Right lobe of liver (tissue), 6 donors: ENCODE measurements at regions not wholly inside any gene's neighbourhood (a gene's known extent, or its start where the extent isn't known, plus 50 kb on each side); places are given as distances from the start of the nearest gene placed in this dataset.

Experiments used
- ATAC-seq, 4 donors: fragments of 200-7000 bp; cut with Tn5 transposase; one replicate each; pipeline ENCODE4 v1.9.1; 2020; ENCODE audit warnings: mild to moderate bottlenecking in 4 of 4, moderate library complexity in 4 of 4
- DNase-seq, 3 donors: peaks; one replicate each; pipeline ENCODE4 v3.0.0-alpha.2; 2020
- H3K27ac ChIP-seq, 3 donors: fragments of 200-600 bp; one replicate each; pipeline ENCODE4 v1.8.0; 2022
- H3K27me3 ChIP-seq, 2 donors: fragments of 200-600 bp; one replicate each; pipeline ENCODE4 v1.8.0; 2022
- H3K36me3 ChIP-seq, 4 donors: fragments of 200-600 bp; sonication (generic) in 1 of 4; one replicate each; pipeline versions ENCODE4 v1.5.1 to v1.8.0; 2017 to 2022; ENCODE audit warnings: control low read depth in 1 of 4
- H3K4me1 ChIP-seq, 4 donors: fragments of 200-600 bp; sonication (generic) in 1 of 4; one replicate each; pipeline versions ENCODE4 v1.5.1 to v1.8.0; 2017 to 2022; ENCODE audit warnings: control low read depth in 1 of 4
- H3K4me3 ChIP-seq, 3 donors: fragments of 200-600 bp; one replicate each; pipeline ENCODE4 v1.8.0; 2022
- H3K9me3 ChIP-seq, 4 donors: fragments of 200-600 bp; sonication (generic) in 1 of 4; one replicate each; pipeline versions ENCODE4 v1.5.1 to v1.8.0; 2017 to 2022; ENCODE audit warnings: control low read depth in 1 of 4
- CTCF ChIP-seq, 4 donors: fragments of 200-600 bp in 3 of 4; fragments of 450-650 bp in 1 of 4; IDR thresholded peaks; one replicate each; pipeline versions ENCODE4 v1.5.1 to v1.8.0; 2016 to 2022; ENCODE audit warnings: antibody characterized with exemption in 4 of 4, mild to moderate bottlenecking in 2 of 4
- POLR2A ChIP-seq: fragments of 450-650 bp; IDR thresholded peaks from one replicate; pipeline ENCODE4 v1.6.1; 2017; ENCODE audit warnings: antibody characterized with exemption, mild to moderate bottlenecking
- WGBS: methylation state at CpG from one replicate; pipeline ENCODE4 v1.1.6; 2018; ENCODE audit warnings: low coverage, low lambda C conversion rate; ENCODE audit not compliant: insufficient coverage; ENCODE audit errors: missing lambda C conversion rate; 5-methylcytosine and 5-hydroxymethylcytosine counted together
- intact Hi-C, 2 donors: fragments of 100-400 bp; cut with DNase I; formaldehyde crosslinking; loops; one replicate each; pipeline versions ENCODE4 v1.11.2 to v1.14.1; 2022
- donor health status: DM: no; HTN: yes; CAD: no.
- donor health status: DM: no; HTN: no; CAD: no.
- donor health status: DM: no; HTN: no; CAD: no.
- donor health status: DM: no; HTN: yes; CAD: no.
- donor health status: DM: no; HTN: yes; CAD: no.

GRCh38 chr3:182094321-182094720 is 382.6 kb downstream of the SOX2 start:
- intact Hi-C loops = no loop called here
- no peak for ATAC-seq

GRCh38 chr3:182104881-182105280 is 393.2 kb downstream of the SOX2 start:
- Histone ChIP-seq H3K27ac (no peak overlapping the region), H3K36me3 (no peaks in the 10 kb centered on the region), H3K4me3 (no peak overlapping the region), H3K4me1 (no peaks in the 10 kb centered on the region), H3K27me3 (no peaks in the 10 kb centered on the region), H3K9me3 (no peaks in the 10 kb centered on the region)
- ATAC-seq (no peak), DNase-seq (no peak)
- WGBS = 50% methylated on average over 3 of the region's 4 CpGs
- TF ChIP-seq POLR2A (no peak), CTCF (IDR thresholded peaks at IDR 0.05) (no peak)
- intact Hi-C loops = no loop called here

More at GRCh38 chr3:182094321-182094720, 382.6 kb downstream of the SOX2 start:
- no peaks in the 10 kb centered on the region for H3K9me3 ChIP-seq
- no peaks in the 10 kb centered on the region for H3K36me3 ChIP-seq
- no peak for DNase-seq
- H3K4me3 ChIP-seq = no peak overlapping the region
- no peaks in the 10 kb centered on the region for H3K4me1 ChIP-seq
- TF ChIP-seq POLR2A (no peak), CTCF (IDR thresholded peaks at IDR 0.05) (no peak)
- WGBS = 63% methylated on average over 4 of the region's 4 CpGs
- H3K27ac ChIP-seq = no peak overlapping the region
- no peaks in the 10 kb centered on the region for H3K27me3 ChIP-seq

DNA sequence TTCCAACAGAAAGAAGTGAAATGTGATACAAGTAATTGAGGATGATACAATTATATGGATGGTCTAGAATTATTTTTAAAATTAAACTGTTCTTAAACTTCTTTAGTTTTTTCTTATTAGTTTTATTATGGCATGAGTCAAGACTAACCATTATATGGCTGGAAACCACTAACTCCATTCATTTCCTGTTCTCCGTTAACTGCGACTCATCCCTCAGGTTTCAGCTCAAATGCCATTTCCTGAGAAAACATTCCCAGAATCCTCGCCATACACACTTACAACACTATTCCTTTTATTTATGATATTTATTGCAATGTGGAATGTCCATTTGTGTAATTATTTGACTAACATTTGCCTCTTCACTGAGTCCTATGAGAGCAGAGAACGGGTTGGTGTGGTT is 394.1 kb downstream of the SOX2 start:
- TF ChIP-seq POLR2A (no peak), CTCF (IDR thresholded peaks at IDR 0.05) (no peak)
- no peaks in the 10 kb centered on the region for H3K27me3 ChIP-seq
- no peak for DNase-seq
- H3K4me3 ChIP-seq = no peak overlapping the region
- no peaks in the 10 kb centered on the region for H3K9me3 ChIP-seq
- no peak for ATAC-seq
- no peak overlapping the region for H3K27ac ChIP-seq
- 68% methylated on average over 4 of the region's 4 CpGs for WGBS
- intact Hi-C loops = no loop called here
- H3K4me1 ChIP-seq = no peaks in the 10 kb centered on the region
- H3K36me3 ChIP-seq = no peaks in the 10 kb centered on the region

- H3K27me3 ChIP-seq = no peaks in the 10 kb centered on the region
- ATAC-seq (no peak), DNase-seq (no peak)
- TF ChIP-seq POLR2A (no peak), CTCF (IDR thresholded peaks at IDR 0.05) (no peak)
- no peaks in the 10 kb centered on the region for H3K4me1 ChIP-seq
- no peaks in the 10 kb centered on the region for H3K36me3 ChIP-seq
- H3K27ac ChIP-seq = no peak overlapping the region
- H3K9me3 ChIP-seq = no peaks in the 10 kb centered on the region
- intact Hi-C loops = no loop called here
- H3K4me3 ChIP-seq = no peak overlapping the region
Measured at GRCh38 chr3:182108371-182108770, 396.6 kb downstream of the SOX2 start.

- no peaks in the 10 kb centered on the region for H3K27me3 ChIP-seq
- H3K4me1 ChIP-seq = no peaks in the 10 kb centered on the region
- TF ChIP-seq POLR2A = no peak
- no peak for TF ChIP-seq CTCF (IDR thresholded peaks at IDR 0.05)
- intact Hi-C loops = no loop called here
- no peaks in the 10 kb centered on the region for H3K9me3 ChIP-seq
- no peak overlapping the region for H3K4me3 ChIP-seq
- H3K27ac ChIP-seq = no peak overlapping the region
- no peak for ATAC-seq
- no peak for DNase-seq
- H3K36me3 ChIP-seq = no peaks in the 10 kb centered on the region
- WGBS = 44% methylated on average over 4 of the region's 4 CpGs
Measured at GRCh38 chr3:182111967-182112366, 400.2 kb downstream of the SOX2 start.
